ENCODE measurements at regions not wholly inside any gene's neighbourhood (a gene's known extent, or its start where the extent isn't known, plus 50 kb on each side); places are given as distances from the start of the nearest gene placed in this dataset.

DNA sequence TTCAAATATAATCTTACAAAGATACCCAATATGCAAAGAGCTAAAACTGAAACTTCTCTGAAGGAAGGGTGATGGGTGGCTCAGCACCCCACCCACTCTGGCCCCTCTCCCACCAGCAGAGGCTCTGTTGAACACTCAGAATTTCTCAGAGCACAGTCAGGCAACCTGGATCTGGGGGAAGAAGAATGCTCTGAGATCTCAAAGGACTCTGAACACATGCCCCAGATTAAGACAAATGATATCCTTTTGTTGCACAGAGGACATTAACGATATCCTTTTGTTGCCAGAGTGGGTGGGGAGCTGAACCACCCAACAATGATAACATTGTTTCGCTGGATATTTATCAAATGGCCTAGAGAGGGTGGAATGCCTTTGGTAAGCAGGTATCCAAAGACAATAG lies 104.8 kb downstream of the LBH start:
- TF ChIP-seq, protein P1, sequence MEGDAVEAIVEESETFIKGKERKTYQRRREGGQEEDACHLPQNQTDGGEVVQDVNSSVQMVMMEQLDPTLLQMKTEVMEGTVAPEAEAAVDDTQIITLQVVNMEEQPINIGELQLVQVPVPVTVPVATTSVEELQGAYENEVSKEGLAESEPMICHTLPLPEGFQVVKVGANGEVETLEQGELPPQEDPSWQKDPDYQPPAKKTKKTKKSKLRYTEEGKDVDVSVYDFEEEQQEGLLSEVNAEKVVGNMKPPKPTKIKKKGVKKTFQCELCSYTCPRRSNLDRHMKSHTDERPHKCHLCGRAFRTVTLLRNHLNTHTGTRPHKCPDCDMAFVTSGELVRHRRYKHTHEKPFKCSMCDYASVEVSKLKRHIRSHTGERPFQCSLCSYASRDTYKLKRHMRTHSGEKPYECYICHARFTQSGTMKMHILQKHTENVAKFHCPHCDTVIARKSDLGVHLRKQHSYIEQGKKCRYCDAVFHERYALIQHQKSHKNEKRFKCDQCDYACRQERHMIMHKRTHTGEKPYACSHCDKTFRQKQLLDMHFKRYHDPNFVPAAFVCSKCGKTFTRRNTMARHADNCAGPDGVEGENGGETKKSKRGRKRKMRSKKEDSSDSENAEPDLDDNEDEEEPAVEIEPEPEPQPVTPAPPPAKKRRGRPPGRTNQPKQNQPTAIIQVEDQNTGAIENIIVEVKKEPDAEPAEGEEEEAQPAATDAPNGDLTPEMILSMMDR (tag by site-specific recombination; IDR thresholded peaks at IDR 0.05): no peak
- TF ChIP-seq KLF16 (tag by site-specific recombination; IDR thresholded peaks at IDR 0.05) (no peak), RBAK (tag by site-specific recombination; IDR thresholded peaks at IDR 0.05) (no peak)

Data from HEK293 (cell line).